ENCODE measurements at regions not wholly inside any gene's neighbourhood (a gene's known extent, or its start where the extent isn't known, plus 50 kb on each side); places are given as distances from the start of the nearest gene placed in this dataset.
A peak's percentile ranks its signal among the peaks of the same experiment; 100 is the strongest.
"Not testable (repeated sequence)": the region's sequence is repeated elsewhere in the genome, so short reads cannot be mapped to it uniquely, and the experiment has no call there.

- no peaks in the 10 kb centered on the region for H3K4me1 ChIP-seq
- no peak overlapping the region for H3K27ac ChIP-seq
- DNase-seq (no peak), ATAC-seq (no peak)
- no peaks in the 10 kb centered on the region for H3K27me3 ChIP-seq
- H3K9me3 ChIP-seq = no peaks in the 10 kb centered on the region
- WGBS, 2 donors = 21 to 30% methylated on average over 6 of the region's 6 CpGs
- no peaks in the 10 kb centered on the region for H3K36me3 ChIP-seq (replicated peaks in 1 of 2; ENCODE audit: insufficient read depth in 1 of 2, low read depth in 2 of 2)
- H3K4me3 ChIP-seq = no peak overlapping the region
- TF ChIP-seq POLR2A (IDR thresholded peaks at IDR 0.05) (no peak), CTCF (IDR thresholded peaks at IDR 0.05) (no peak)
- intact Hi-C loops (cut with DNase I) = no loop called here
Observed at GRCh38 chr14:106248321-106249192, 722.2 kb downstream of the TMEM121 start.

GRCh38 chr14:106253995-106254394 lies 727.6 kb downstream of the TMEM121 start:
- not testable (repeated sequence) for ATAC-seq

GRCh38 chr14:106257569-106257994 lies 731.2 kb downstream of the TMEM121 start:
- WGBS, 2 donors = 30 to 33% methylated on average over 16 of the region's 16 CpGs
- H3K27ac ChIP-seq; H3K4me3 ChIP-seq; intact Hi-C loops (cut with DNase I); H3K27me3 ChIP-seq; ATAC-seq; H3K9me3 ChIP-seq; H3K4me1 ChIP-seq; H3K36me3 ChIP-seq (replicated peaks in 1 of 2; ENCODE audit: insufficient read depth in 1 of 2, low read depth in 2 of 2): not testable (repeated sequence)
- peak; percentile 34 to 67 (median 54) for DNase-seq
- peak in 5 of 7 experiments; percentile 17 to 88 (median 36) for TF ChIP-seq CTCF (IDR thresholded peaks at IDR 0.05)

More at GRCh38 chr14:106253995-106254394, 727.6 kb downstream of the TMEM121 start:
- H3K4me1 ChIP-seq; intact Hi-C loops (cut with DNase I); H3K27me3 ChIP-seq; DNase-seq; H3K27ac ChIP-seq; H3K9me3 ChIP-seq; H3K4me3 ChIP-seq; H3K36me3 ChIP-seq (replicated peaks in 1 of 2; ENCODE audit: insufficient read depth in 1 of 2, low read depth in 2 of 2): not testable (repeated sequence)
- 39 to 42% methylated on average over 5 of the region's 5 CpGs for WGBS, 2 donors

GRCh38 chr14:106268013-106268727 lies 741.8 kb downstream of the TMEM121 start:
- WGBS, 2 donors = 21 to 37% methylated on average over 17 of the region's 17 CpGs
- Histone ChIP-seq H3K4me3 (no peak overlapping the region), H3K27me3 (peaks cover 0 to 9% of the 10 kb centered on the region in 2 donors), H3K4me1 (no peaks in the 10 kb centered on the region), H3K9me3 (no peaks in the 10 kb centered on the region), H3K27ac (no peak overlapping the region), H3K36me3 (replicated peaks in 1 of 2; ENCODE audit: insufficient read depth in 1 of 2, low read depth in 2 of 2) (no peaks in the 10 kb centered on the region)
- DNase-seq = peak in 2 of 4 donors; percentile 29 to 60
- no peak for ATAC-seq
- intact Hi-C loops (cut with DNase I) = no loop called here
- peak in 1 of 7 experiments; percentile 11 for TF ChIP-seq CTCF (IDR thresholded peaks at IDR 0.05)
- no peak for TF ChIP-seq POLR2A (IDR thresholded peaks at IDR 0.05)

- H3K9me3 ChIP-seq = no peaks in the 10 kb centered on the region
- H3K27me3 ChIP-seq = peaks cover 0 to 9% of the 10 kb centered on the region in 2 donors
- no peak overlapping the region for H3K4me3 ChIP-seq
- WGBS, 2 donors = 38 to 52% methylated on average over 2 of the region's 2 CpGs
- ATAC-seq (no peak), DNase-seq (no peak)
- intact Hi-C loops (cut with DNase I) = no loop called here
- no peaks in the 10 kb centered on the region for H3K36me3 ChIP-seq (replicated peaks in 1 of 2; ENCODE audit: insufficient read depth in 1 of 2, low read depth in 2 of 2)
- TF ChIP-seq CTCF (IDR thresholded peaks at IDR 0.05) (no peak), POLR2A (IDR thresholded peaks at IDR 0.05) (no peak)
- H3K4me1 ChIP-seq = no peaks in the 10 kb centered on the region
- H3K27ac ChIP-seq = no peak overlapping the region
Observed at GRCh38 chr14:106269029-106269428, 742.6 kb downstream of the TMEM121 start.

Measured in body of pancreas (tissue), 4 donors.